ENCODE measurements at regions not wholly inside any gene's neighbourhood (a gene's known extent, or its start where the extent isn't known, plus 50 kb on each side); places are given as distances from the start of the nearest gene placed in this dataset.

- H3K36me3 ChIP-seq (ENCODE audit: insufficient read depth, low read depth, low read length) = no peaks in the 10 kb centered on the region
- H3K4me3 ChIP-seq (ENCODE audit: low read length) = no peak overlapping the region
- H3K4me1 ChIP-seq (ENCODE audit: insufficient read depth, low read length) = peaks cover 4% of the 10 kb centered on the region; the same call in 1 of the 2 replicates
- H3K27me3 ChIP-seq (ENCODE audit: insufficient read depth, low read length) = no peaks in the 10 kb centered on the region
- H3K9ac ChIP-seq (ENCODE audit: low read depth, low read length) = no peak overlapping the region
- H3K9me3 ChIP-seq (ENCODE audit: insufficient read depth, low read depth, low read length) = no peaks in the 10 kb centered on the region
- H3K27ac ChIP-seq (ENCODE audit: low read length) = no peak overlapping the region
Observed at GRCh38 chr3:30399394-30400181, 206.8 kb upstream of the TGFBR2 start.

GRCh38 chr3:30400926-30401325 lies 205.5 kb upstream of the TGFBR2 start:
- Histone ChIP-seq H3K4me3 (ENCODE audit: low read length) (no peak overlapping the region), H3K9me3 (ENCODE audit: insufficient read depth, low read depth, low read length) (no peaks in the 10 kb centered on the region), H3K27me3 (ENCODE audit: insufficient read depth, low read length) (no peaks in the 10 kb centered on the region), H3K4me1 (ENCODE audit: insufficient read depth, low read length) (peaks cover 9% of the 10 kb centered on the region; the same call in 1 of the 2 replicates), H3K27ac (ENCODE audit: low read length) (no peak overlapping the region), H3K9ac (ENCODE audit: low read depth, low read length) (no peak overlapping the region), H3K36me3 (ENCODE audit: insufficient read depth, low read depth, low read length) (no peaks in the 10 kb centered on the region)

GRCh38 chr3:30401971-30402370 lies 204.4 kb upstream of the TGFBR2 start:
- Histone ChIP-seq H3K4me1 (ENCODE audit: insufficient read depth, low read length) (peaks cover 9% of the 10 kb centered on the region; the same call in 1 of the 2 replicates), H3K9ac (ENCODE audit: low read depth, low read length) (no peak overlapping the region), H3K4me3 (ENCODE audit: low read length) (no peak overlapping the region), H3K27me3 (ENCODE audit: insufficient read depth, low read length) (no peaks in the 10 kb centered on the region), H3K27ac (ENCODE audit: low read length) (no peak overlapping the region), H3K36me3 (ENCODE audit: insufficient read depth, low read depth, low read length) (no peaks in the 10 kb centered on the region), H3K9me3 (ENCODE audit: insufficient read depth, low read depth, low read length) (no peaks in the 10 kb centered on the region)

- H3K4me1 ChIP-seq (ENCODE audit: insufficient read depth, low read length) = peaks cover 5% of the 10 kb centered on the region; the same call in 1 of the 2 replicates
- no peak overlapping the region for H3K4me3 ChIP-seq (ENCODE audit: low read length)
- no peak overlapping the region for H3K27ac ChIP-seq (ENCODE audit: low read length)
- no peaks in the 10 kb centered on the region for H3K36me3 ChIP-seq (ENCODE audit: insufficient read depth, low read depth, low read length)
- H3K27me3 ChIP-seq (ENCODE audit: insufficient read depth, low read length) = no peaks in the 10 kb centered on the region
- H3K9ac ChIP-seq (ENCODE audit: low read depth, low read length) = no peak overlapping the region
- no peaks in the 10 kb centered on the region for H3K9me3 ChIP-seq (ENCODE audit: insufficient read depth, low read depth, low read length)
Observed at GRCh38 chr3:30407651-30408050, 198.8 kb upstream of the TGFBR2 start.

- H3K27ac ChIP-seq (ENCODE audit: low read length) = no peak overlapping the region
- H3K9ac ChIP-seq (ENCODE audit: low read depth, low read length) = no peak overlapping the region
- H3K36me3 ChIP-seq (ENCODE audit: insufficient read depth, low read depth, low read length) = no peaks in the 10 kb centered on the region
- H3K27me3 ChIP-seq (ENCODE audit: insufficient read depth, low read length) = no peaks in the 10 kb centered on the region
- no peaks in the 10 kb centered on the region for H3K9me3 ChIP-seq (ENCODE audit: insufficient read depth, low read depth, low read length)
- no peak overlapping the region for H3K4me3 ChIP-seq (ENCODE audit: low read length)
- peaks cover 5% of the 10 kb centered on the region; the same call in 1 of the 2 replicates for H3K4me1 ChIP-seq (ENCODE audit: insufficient read depth, low read length)
Observed at GRCh38 chr3:30408105-30408557, 198.3 kb upstream of the TGFBR2 start.

- no peak overlapping the region for H3K4me3 ChIP-seq (ENCODE audit: low read length)
- no peaks in the 10 kb centered on the region for H3K4me1 ChIP-seq (ENCODE audit: insufficient read depth, low read length)
- H3K9me3 ChIP-seq (ENCODE audit: insufficient read depth, low read depth, low read length) = no peaks in the 10 kb centered on the region
- H3K27ac ChIP-seq (ENCODE audit: low read length) = no peak overlapping the region
- H3K36me3 ChIP-seq (ENCODE audit: insufficient read depth, low read depth, low read length) = no peaks in the 10 kb centered on the region
- H3K27me3 ChIP-seq (ENCODE audit: insufficient read depth, low read length) = no peaks in the 10 kb centered on the region
- H3K9ac ChIP-seq (ENCODE audit: low read depth, low read length) = no peak overlapping the region
Observed at GRCh38 chr3:30418443-30418842, 188.0 kb upstream of the TGFBR2 start.

- Histone ChIP-seq H3K4me1 (ENCODE audit: insufficient read depth, low read length) (no peaks in the 10 kb centered on the region), H3K27me3 (ENCODE audit: insufficient read depth, low read length) (no peaks in the 10 kb centered on the region), H3K9me3 (ENCODE audit: insufficient read depth, low read depth, low read length) (no peaks in the 10 kb centered on the region), H3K36me3 (ENCODE audit: insufficient read depth, low read depth, low read length) (no peaks in the 10 kb centered on the region), H3K27ac (ENCODE audit: low read length) (no peak overlapping the region), H3K4me3 (ENCODE audit: low read length) (no peak overlapping the region), H3K9ac (ENCODE audit: low read depth, low read length) (no peak overlapping the region)
Observed at GRCh38 chr3:30421266-30421665, 185.1 kb upstream of the TGFBR2 start.

- Histone ChIP-seq H3K27ac (ENCODE audit: low read length) (no peak overlapping the region), H3K36me3 (ENCODE audit: insufficient read depth, low read depth, low read length) (no peaks in the 10 kb centered on the region), H3K9ac (ENCODE audit: low read depth, low read length) (no peak overlapping the region), H3K4me3 (ENCODE audit: low read length) (no peak overlapping the region), H3K27me3 (ENCODE audit: insufficient read depth, low read length) (no peaks in the 10 kb centered on the region), H3K9me3 (ENCODE audit: insufficient read depth, low read depth, low read length) (no peaks in the 10 kb centered on the region), H3K4me1 (ENCODE audit: insufficient read depth, low read length) (no peaks in the 10 kb centered on the region)
Observed at GRCh38 chr3:30426293-30426993, 180.0 kb upstream of the TGFBR2 start.

GRCh38 chr3:30428251-30428650 lies 178.2 kb upstream of the TGFBR2 start:
- no peaks in the 10 kb centered on the region for H3K9me3 ChIP-seq (ENCODE audit: insufficient read depth, low read depth, low read length)
- no peaks in the 10 kb centered on the region for H3K36me3 ChIP-seq (ENCODE audit: insufficient read depth, low read depth, low read length)
- H3K27me3 ChIP-seq (ENCODE audit: insufficient read depth, low read length) = no peaks in the 10 kb centered on the region

GRCh38 chr3:30435861-30436331 lies 170.5 kb upstream of the TGFBR2 start:
- Histone ChIP-seq H3K4me3 (ENCODE audit: low read length) (no peak overlapping the region), H3K9me3 (ENCODE audit: insufficient read depth, low read depth, low read length) (no peaks in the 10 kb centered on the region), H3K27me3 (ENCODE audit: insufficient read depth, low read length) (no peaks in the 10 kb centered on the region), H3K27ac (ENCODE audit: low read length) (no peak overlapping the region), H3K36me3 (ENCODE audit: insufficient read depth, low read depth, low read length) (no peaks in the 10 kb centered on the region), H3K4me1 (ENCODE audit: insufficient read depth, low read length) (peaks cover 17% of the 10 kb centered on the region), H3K9ac (ENCODE audit: low read depth, low read length) (no peak overlapping the region)

More at GRCh38 chr3:30428251-30428650, 178.2 kb upstream of the TGFBR2 start:
- no peak overlapping the region for H3K27ac ChIP-seq (ENCODE audit: low read length)
- H3K4me1 ChIP-seq (ENCODE audit: insufficient read depth, low read length) = no peaks in the 10 kb centered on the region
- H3K9ac ChIP-seq (ENCODE audit: low read depth, low read length) = no peak overlapping the region
- no peak overlapping the region for H3K4me3 ChIP-seq (ENCODE audit: low read length)

- H3K4me1 ChIP-seq (ENCODE audit: insufficient read depth, low read length) = peaks cover 20% of the 10 kb centered on the region
- no peak overlapping the region for H3K9ac ChIP-seq (ENCODE audit: low read depth, low read length)
- no peak overlapping the region for H3K27ac ChIP-seq (ENCODE audit: low read length)
Observed at GRCh38 chr3:30437171-30437601, 169.2 kb upstream of the TGFBR2 start.

GRCh38 chr3:30438126-30438525 lies 168.3 kb upstream of the TGFBR2 start:
- Histone ChIP-seq H3K36me3 (ENCODE audit: insufficient read depth, low read depth, low read length) (no peaks in the 10 kb centered on the region), H3K27me3 (ENCODE audit: insufficient read depth, low read length) (no peaks in the 10 kb centered on the region), H3K4me1 (ENCODE audit: insufficient read depth, low read length) (peaks cover 20% of the 10 kb centered on the region), H3K9me3 (ENCODE audit: insufficient read depth, low read depth, low read length) (no peaks in the 10 kb centered on the region), H3K27ac (ENCODE audit: low read length) (no peak overlapping the region), H3K4me3 (ENCODE audit: low read length) (no peak overlapping the region), H3K9ac (ENCODE audit: low read depth, low read length) (no peak overlapping the region)

More at GRCh38 chr3:30437171-30437601, 169.2 kb upstream of the TGFBR2 start:
- Histone ChIP-seq H3K9me3 (ENCODE audit: insufficient read depth, low read depth, low read length) (no peaks in the 10 kb centered on the region), H3K4me3 (ENCODE audit: low read length) (no peak overlapping the region), H3K27me3 (ENCODE audit: insufficient read depth, low read length) (no peaks in the 10 kb centered on the region), H3K36me3 (ENCODE audit: insufficient read depth, low read depth, low read length) (no peaks in the 10 kb centered on the region)
